SU-DHL-6 (cell line): ENCODE measurements at regions not wholly inside any gene's neighbourhood (a gene's known extent, or its start where the extent isn't known, plus 50 kb on each side); places are given as distances from the start of the nearest gene placed in this dataset.
"Not testable (repeated sequence)": the region's sequence is repeated elsewhere in the genome, so short reads cannot be mapped to it uniquely, and the experiment has no call there.

Experiments
- H2AFZ ChIP-seq: fragments of 200-600 bp; sonication (generic); 2 replicates; pipeline ENCODE4 v1.6.1; 2014; ENCODE audit warnings: low read depth, mild to moderate bottlenecking, moderate library complexity, mixed read lengths, antibody characterized with exemption, low read length; ENCODE audit not compliant: severe bottlenecking
- H3F3A ChIP-seq: fragments of 200-600 bp; shearing (Covaris generic); 2 replicates; pipeline ENCODE4 v1.6.0; 2016; ENCODE audit warnings: antibody characterized with exemption, mild to moderate bottlenecking; ENCODE audit not compliant: insufficient read depth
- H3K27ac ChIP-seq: fragments of 200-600 bp; sonication (generic); 2 replicates; pipeline ENCODE4 v1.5.1; 2016; ENCODE audit warnings: low read depth, mild to moderate bottlenecking, low read length, moderate library complexity, mixed read lengths
- H3K27me3 ChIP-seq: fragments of 200-600 bp; sonication (generic), shearing (Covaris generic); 2 replicates; pipeline ENCODE4 v1.6.0; 2014; ENCODE audit warnings: mild to moderate bottlenecking, low read length
- H3K36me3 ChIP-seq: fragments of 200-600 bp; sonication (generic); 2 replicates; pipeline ENCODE4 v1.6.1; 2014; ENCODE audit warnings: mild to moderate bottlenecking, low read length, mixed read lengths
- H3K4me2 ChIP-seq: fragments of 300-600, 200-600 bp; shearing (Covaris generic), sonication (generic); 2 replicates; pipeline ENCODE4 v1.6.0; 2014; ENCODE audit warnings: low read length, low read depth, mild to moderate bottlenecking; ENCODE audit not compliant: poor library complexity, severe bottlenecking
- H3K4me3 ChIP-seq: fragments of 200-600 bp; sonication (generic); 2 replicates; pipeline ENCODE4 v1.5.1; 2014; ENCODE audit warnings: antibody characterized with exemption, low read length, mild to moderate bottlenecking, mixed read lengths; ENCODE audit not compliant: insufficient read depth, poor library complexity, severe bottlenecking
- H3K79me2 ChIP-seq: fragments of 200-600 bp; sonication (generic); 2 replicates; pipeline ENCODE4 v1.6.1; 2014; ENCODE audit warnings: mild to moderate bottlenecking, low read length, moderate library complexity; ENCODE audit not compliant: insufficient read depth
- H3K9ac ChIP-seq: fragments of 200-600 bp; sonication (generic); 2 replicates; pipeline ENCODE4 v1.7.0; 2014; ENCODE audit warnings: mild to moderate bottlenecking, low read length
- H3K9me2 ChIP-seq: fragments of 200-600 bp; sonication (generic); replicated peaks from 2 replicates; pipeline ENCODE4 v1.6.1; 2014; ENCODE audit warnings: low read length; ENCODE audit not compliant: insufficient read depth
- H3K9me3 ChIP-seq: fragments of 200-600 bp; sonication (generic); 2 replicates; pipeline ENCODE4 v1.6.1; 2014; ENCODE audit warnings: low read length, mixed read lengths; ENCODE audit not compliant: insufficient read depth
- H4K20me1 ChIP-seq: fragments of 200-600 bp; sonication (generic); 2 replicates; pipeline ENCODE4 v1.6.1; 2014; ENCODE audit warnings: low read depth, mild to moderate bottlenecking, antibody characterized with exemption, low read length, moderate library complexity, mixed read lengths

DNA sequence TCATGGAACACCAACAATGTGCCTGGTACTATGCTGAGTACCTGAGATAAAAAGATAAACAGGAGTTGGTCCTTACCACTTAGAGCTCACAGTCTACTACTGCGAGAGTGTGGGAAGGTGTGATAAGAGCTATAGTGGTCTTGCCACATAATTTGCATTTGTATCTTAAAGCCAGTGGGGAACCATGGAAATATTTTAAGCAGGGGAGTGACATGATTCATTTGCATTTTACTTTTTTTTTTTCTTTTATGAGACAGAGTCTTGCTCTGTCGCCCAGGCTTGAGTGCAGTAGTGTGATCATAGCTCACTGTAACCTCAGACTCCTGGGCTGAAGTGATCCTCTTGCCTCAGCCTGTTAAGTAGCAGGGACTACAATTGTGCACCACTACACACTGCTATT lies 54.2 kb upstream of the FAM72C start:
- not testable (repeated sequence) for H3K27ac ChIP-seq, H3K9me3 ChIP-seq, H3K27me3 ChIP-seq, H3K9me2 ChIP-seq, H3K79me2 ChIP-seq, H3F3A ChIP-seq, H2AFZ ChIP-seq, H3K4me3 ChIP-seq, H3K9ac ChIP-seq, H3K4me2 ChIP-seq, H4K20me1 ChIP-seq, H3K36me3 ChIP-seq

GRCh38 chr1:144021690-144022384 lies 50.1 kb upstream of the FAM72C start:
- not testable (repeated sequence) for H3K27me3 ChIP-seq

More at GRCh38 chr1:144021690-144022384, 50.1 kb upstream of the FAM72C start:
- H3K27ac ChIP-seq, H3K4me3 ChIP-seq, H3K79me2 ChIP-seq, H3K9me3 ChIP-seq, H2AFZ ChIP-seq, H4K20me1 ChIP-seq, H3K36me3 ChIP-seq, H3K9ac ChIP-seq, H3K9me2 ChIP-seq, H3F3A ChIP-seq, H3K4me2 ChIP-seq: not testable (repeated sequence)
